HCT116 (cell line): ENCODE measurements at regions not wholly inside any gene's neighbourhood (a gene's known extent, or its start where the extent isn't known, plus 50 kb on each side); places are given as distances from the start of the nearest gene placed in this dataset.

ENCODE experiments used
- ATAC-seq: fragments of 200-7000 bp; cut with Tn5 transposase; 2 replicates; pipeline ENCODE4 v1.9.1; 2020; ENCODE audit warnings: mild to moderate bottlenecking, moderate library complexity
- BruUV-seq: library from RNA; stranded (reverse); fragments of 400-500 nt; replicated peaks from 2 replicates; lab custom pipeline; 2021; lab: Mats Ljungman, UMichigan
- CTCF ChIA-PET: fragments of 300-600 bp; sonication (Branson Sonifier 250); formaldehyde crosslinking; loops from one replicate; lab custom pipeline; 2021; ENCODE audit warnings: antibody characterized with exemption; lab: Charles Lee
- POLR2A ChIA-PET: fragments of 300-600, 350-600 bp; sonication (Branson Sonifier 250); formaldehyde crosslinking; loops from one replicate; lab custom pipeline; 2021; ENCODE audit warnings: antibody characterized with exemption; lab: Charles Lee
- RAD21 ChIA-PET, 2 experiments: fragments of 300-600 bp; sonication (Branson Sonifier 250); formaldehyde crosslinking; loops; one replicate each; lab custom pipeline; 2023; ENCODE audit warnings: low total read pairs in 2 of 2; ENCODE audit not compliant: uncharacterized antibody in 2 of 2, unreplicated experiment in 2 of 2, low non-redundant PET in 1 of 2; lab: Charles Lee
- DNase-seq: peaks from one replicate; pipeline ENCODE4 v3.0.0-alpha.2; 2010; ENCODE audit warnings: low read depth, low spot score
- H2AFZ ChIP-seq: fragments of 200-600 bp; shearing (Covaris generic), sonication (generic); 2 replicates; pipeline ENCODE4 v1.6.1; 2017; ENCODE audit warnings: low read depth, mixed run types, mixed read lengths, antibody characterized with exemption, low read length; ENCODE audit not compliant: poor library complexity, severe bottlenecking
- H3K27ac ChIP-seq: 2 replicates; pipeline ENCODE4 v1.5.1; 2012; ENCODE audit warnings: low read depth, low read length
- H3K27me3 ChIP-seq: fragments of 200-600 bp; sonication (generic); 2 replicates; pipeline ENCODE4 v1.6.1; 2016; ENCODE audit warnings: mixed run types, low read length, mixed read lengths; ENCODE audit not compliant: insufficient read depth
- H3K36me3 ChIP-seq, 2 experiments: fragments of 200-500 bp in 1 of 2; fragments of 200-600 bp in 1 of 2; sonication (Bioruptor generic) in 1 of 2; sonication (generic) in 1 of 2; 2 replicates each; pipeline versions ENCODE4 v1.5.1 to v1.6.1; 2014 to 2016; ENCODE audit warnings: low read length in 2 of 2, inconsistent platforms in 1 of 2, mixed read lengths in 1 of 2, mixed run types in 1 of 2; ENCODE audit not compliant: insufficient read depth in 2 of 2, control insufficient read depth in 1 of 2
- H3K4me1 ChIP-seq, 2 experiments: fragments of 200-600 bp in 1 of 2; sonication (generic) in 1 of 2; 2 replicates each; pipeline versions ENCODE4 v1.5.1 to v1.6.1; 2012 to 2017; ENCODE audit warnings: low read length in 2 of 2, inconsistent platforms in 1 of 2, mild to moderate bottlenecking in 1 of 2, mixed read lengths in 1 of 2, mixed run types in 1 of 2, moderate library complexity in 1 of 2; ENCODE audit not compliant: insufficient read depth in 2 of 2, control insufficient read depth in 1 of 2
- H3K4me2 ChIP-seq: fragments of 200-600 bp; sonication (generic); 2 replicates; pipeline ENCODE4 v1.6.1; 2017; ENCODE audit warnings: mixed run types, low read length, mixed read lengths
- H3K4me3 ChIP-seq, 2 experiments: fragments of 200-600 bp in 1 of 2; sonication (generic) in 1 of 2; replicated peaks in 1 of 2; 2 replicates each; pipeline ENCODE4 v1.5.1; 2011 to 2016; ENCODE audit warnings: low read length in 2 of 2, control low read depth in 1 of 2, low read depth in 1 of 2, mild to moderate bottlenecking in 1 of 2, mixed read lengths in 1 of 2, mixed run types in 1 of 2
- H3K79me2 ChIP-seq: fragments of 200-600 bp; sonication (generic); 2 replicates; pipeline ENCODE4 v1.6.1; 2017; ENCODE audit warnings: mild to moderate bottlenecking, mixed run types, low read length, moderate library complexity, mixed read lengths; ENCODE audit not compliant: insufficient read depth
- H3K9ac ChIP-seq: fragments of 200-600 bp; sonication (generic); 2 replicates; pipeline ENCODE4 v1.6.1; 2016; ENCODE audit warnings: low read length, mixed read lengths
- H3K9me2 ChIP-seq: fragments of 200-600 bp; sonication (generic), shearing (Covaris generic); 2 replicates; pipeline ENCODE4 v1.6.1; 2017; ENCODE audit warnings: mixed run types, mild to moderate bottlenecking, moderate library complexity; ENCODE audit not compliant: insufficient read depth
- H3K9me3 ChIP-seq, 2 experiments: fragments of 200-500 bp in 1 of 2; fragments of 200-600 bp in 1 of 2; sonication (Bioruptor generic) in 1 of 2; sonication (generic) in 1 of 2; 2 replicates each; pipeline ENCODE4 v1.6.1; 2014 to 2017; ENCODE audit warnings: low read length in 2 of 2, mixed read lengths in 2 of 2, inconsistent platforms in 1 of 2, low read depth in 1 of 2, mild to moderate bottlenecking in 1 of 2, mixed run types in 1 of 2, moderate library complexity in 1 of 2; ENCODE audit not compliant: control insufficient read depth in 1 of 2, insufficient read depth in 1 of 2
- H4K20me1 ChIP-seq: fragments of 200-600 bp; sonication (generic), shearing (Covaris generic); 2 replicates; pipeline ENCODE4 v1.6.1; 2017; ENCODE audit warnings: mixed run types, mild to moderate bottlenecking, moderate library complexity; ENCODE audit not compliant: insufficient read depth
- CEBPB ChIP-seq: IDR thresholded peaks from 2 replicates; pipeline ENCODE4 v1.6.1; 2012; ENCODE audit warnings: low read depth
- EGR1 ChIP-seq: IDR thresholded peaks from 2 replicates; pipeline ENCODE4 v1.6.1; 2012; ENCODE audit warnings: low read depth
- EZH2phosphoT487 ChIP-seq: fragments of 200-600 bp; IDR thresholded peaks from 2 replicates; pipeline ENCODE4 v1.6.1; 2018; ENCODE audit warnings: antibody characterized with exemption, borderline replicate concordance
- MAX ChIP-seq: IDR thresholded peaks from 2 replicates; pipeline ENCODE4 v1.6.1; 2012
- RAD21 ChIP-seq: IDR thresholded peaks from 2 replicates; pipeline ENCODE4 v1.6.1; 2012; ENCODE audit warnings: low read depth, mild to moderate bottlenecking
- ZFX ChIP-seq: fragments of 450-650 bp; IDR thresholded peaks from 2 replicates; pipeline ENCODE4 v1.6.1; 2017
- ZNF274 ChIP-seq: fragments of 200-500 bp; sonication (Bioruptor generic); IDR thresholded peaks from 2 replicates; pipeline ENCODE4 v1.6.1; 2014; ENCODE audit warnings: mild to moderate bottlenecking, low read depth, low read length, inconsistent platforms
- intact Hi-C: fragments of 100-400 bp; cut with micrococcal nuclease; formaldehyde crosslinking; loops from 2 replicates; pipeline ENCODE4 v1.10.0; 2022
- TF ChIP-seq, protein P1 (sequence below): IDR thresholded peaks from 2 replicates; pipeline ENCODE4 v1.6.1; 2011; ENCODE audit warnings: mild to moderate bottlenecking, low read length, moderate library complexity; ENCODE audit not compliant: insufficient replicate concordance; ENCODE audit errors: extremely low read depth
- TF ChIP-seq, protein P2 (sequence below): IDR thresholded peaks from 2 replicates; pipeline ENCODE4 v1.6.1; 2012
- TF ChIP-seq, protein P3 (sequence below), 3 experiments: fragments of 200-600 bp in 1 of 3; sonication (generic) in 1 of 3; IDR thresholded peaks in 2 of 3; conservative IDR thresholded peaks in 1 of 3; 2 replicates each; pipeline ENCODE4 v1.5.1; 2012 to 2017; ENCODE audit warnings: low read depth in 2 of 3, low read length in 2 of 3, antibody characterized with exemption in 1 of 3, borderline replicate concordance in 1 of 3, control low read depth in 1 of 3, mild to moderate bottlenecking in 1 of 3, mixed read lengths in 1 of 3, mixed run types in 1 of 3, moderate library complexity in 1 of 3; ENCODE audit not compliant: insufficient read depth in 1 of 3

GRCh38 chr2:186907897-186908296 lies 58.9 kb upstream of the ZSWIM2 start (continued):
- TF ChIP-seq EGR1, result no peak
- no peak for TF ChIP-seq MAX
- TF ChIP-seq, protein P1, sequence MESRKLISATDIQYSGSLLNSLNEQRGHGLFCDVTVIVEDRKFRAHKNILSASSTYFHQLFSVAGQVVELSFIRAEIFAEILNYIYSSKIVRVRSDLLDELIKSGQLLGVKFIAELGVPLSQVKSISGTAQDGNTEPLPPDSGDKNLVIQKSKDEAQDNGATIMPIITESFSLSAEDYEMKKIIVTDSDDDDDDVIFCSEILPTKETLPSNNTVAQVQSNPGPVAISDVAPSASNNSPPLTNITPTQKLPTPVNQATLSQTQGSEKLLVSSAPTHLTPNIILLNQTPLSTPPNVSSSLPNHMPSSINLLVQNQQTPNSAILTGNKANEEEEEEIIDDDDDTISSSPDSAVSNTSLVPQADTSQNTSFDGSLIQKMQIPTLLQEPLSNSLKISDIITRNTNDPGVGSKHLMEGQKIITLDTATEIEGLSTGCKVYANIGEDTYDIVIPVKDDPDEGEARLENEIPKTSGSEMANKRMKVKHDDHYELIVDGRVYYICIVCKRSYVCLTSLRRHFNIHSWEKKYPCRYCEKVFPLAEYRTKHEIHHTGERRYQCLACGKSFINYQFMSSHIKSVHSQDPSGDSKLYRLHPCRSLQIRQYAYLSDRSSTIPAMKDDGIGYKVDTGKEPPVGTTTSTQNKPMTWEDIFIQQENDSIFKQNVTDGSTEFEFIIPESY, result no peak
- TF ChIP-seq CEBPB, result no peak
- TF ChIP-seq, protein P2, sequence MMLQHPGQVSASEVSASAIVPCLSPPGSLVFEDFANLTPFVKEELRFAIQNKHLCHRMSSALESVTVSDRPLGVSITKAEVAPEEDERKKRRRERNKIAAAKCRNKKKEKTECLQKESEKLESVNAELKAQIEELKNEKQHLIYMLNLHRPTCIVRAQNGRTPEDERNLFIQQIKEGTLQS, result no peak
- TF ChIP-seq ZFX, result no peak
- TF ChIP-seq EZH2phosphoT487, result no peak
- TF ChIP-seq ZNF274, result no peak

GRCh38 chr2:186903216-186903615 lies 54.2 kb upstream of the ZSWIM2 start:
- intact Hi-C loops, result loop anchor here (1.0 to 5.0 kb wide), 2 partner anchors 550 to 594 kb away; no protein-coding TSS in a partner anchor
- Histone ChIP-seq H4K20me1 (no peaks in the 10 kb centered on the region), H3K4me3 (no peak overlapping the region), H3K9me2 (no peaks in the 10 kb centered on the region), H3K9me3 (no peaks in the 10 kb centered on the region), H2AFZ (peak overlapping the region; percentile 32), H3K36me3 (no peaks in the 10 kb centered on the region), H3K9ac (no peak overlapping the region), H3K27me3 (no peaks in the 10 kb centered on the region), H3K4me1 (no peaks in the 10 kb centered on the region)
- no TSS peak for BruUV-seq
- RAD21 ChIA-PET, result interaction anchor here in 1 of 2 experiments (1.1 kb wide), 1 partner anchor 550 kb away, joined by 3 read pairs; no protein-coding TSS in a partner anchor
- ATAC-seq (no peak), DNase-seq (no peak)
- CTCF ChIA-PET, result interaction anchor here (1.0 to 2.4 kb wide), 12 partner anchors 9 to 678 kb away, joined by 3 to 16 read pairs (median 4); partner anchors contain the start of gene CALCRL
- POLR2A ChIA-PET, result no interaction called here
- TF ChIP-seq, protein P1, result no peak
- TF ChIP-seq, protein P3, sequence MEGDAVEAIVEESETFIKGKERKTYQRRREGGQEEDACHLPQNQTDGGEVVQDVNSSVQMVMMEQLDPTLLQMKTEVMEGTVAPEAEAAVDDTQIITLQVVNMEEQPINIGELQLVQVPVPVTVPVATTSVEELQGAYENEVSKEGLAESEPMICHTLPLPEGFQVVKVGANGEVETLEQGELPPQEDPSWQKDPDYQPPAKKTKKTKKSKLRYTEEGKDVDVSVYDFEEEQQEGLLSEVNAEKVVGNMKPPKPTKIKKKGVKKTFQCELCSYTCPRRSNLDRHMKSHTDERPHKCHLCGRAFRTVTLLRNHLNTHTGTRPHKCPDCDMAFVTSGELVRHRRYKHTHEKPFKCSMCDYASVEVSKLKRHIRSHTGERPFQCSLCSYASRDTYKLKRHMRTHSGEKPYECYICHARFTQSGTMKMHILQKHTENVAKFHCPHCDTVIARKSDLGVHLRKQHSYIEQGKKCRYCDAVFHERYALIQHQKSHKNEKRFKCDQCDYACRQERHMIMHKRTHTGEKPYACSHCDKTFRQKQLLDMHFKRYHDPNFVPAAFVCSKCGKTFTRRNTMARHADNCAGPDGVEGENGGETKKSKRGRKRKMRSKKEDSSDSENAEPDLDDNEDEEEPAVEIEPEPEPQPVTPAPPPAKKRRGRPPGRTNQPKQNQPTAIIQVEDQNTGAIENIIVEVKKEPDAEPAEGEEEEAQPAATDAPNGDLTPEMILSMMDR (IDR thresholded peaks at IDR 0.05 in 2 of 3, conservative IDR thresholded peaks at IDR 0.05 in 1 of 3; ENCODE audit: borderline replicate concordance in 1 of 3, insufficient read depth in 1 of 3, low read depth in 2 of 3, low read length in 2 of 3), result peak; percentile 28 to 62 (median 33); a peak in 4 of 6 replicates
- TF ChIP-seq RAD21, result peak; percentile 60
- TF ChIP-seq, all 23 proteins: peak for 2
- Histone ChIP-seq H3K4me2 (no peak overlapping the region), H3K27ac (no peak overlapping the region), H3K79me2 (no peaks in the 10 kb centered on the region)
